Activated CD8-positive, alpha-beta T cell treated with anti-CD3 and anti-CD28 coated beads for 36 hours (primary cell): ENCODE measurements at regions not wholly inside any gene's neighbourhood (a gene's known extent, or its start where the extent isn't known, plus 50 kb on each side); places are given as distances from the start of the nearest gene placed in this dataset.

ENCODE experiments used
- ATAC-seq: fragments of 200-7000 bp; cut with Tn5 transposase; one replicate; pipeline ENCODE4 v1.10.0; 2021; ENCODE audit warnings: mild to moderate bottlenecking, moderate library complexity
- CTCF ChIA-PET: fragments of 350-600 bp; sonication (Branson Sonifier 250); formaldehyde crosslinking; loops from one replicate; lab custom pipeline; 2021; ENCODE audit warnings: antibody characterized with exemption; lab: Charles Lee
- POLR2A ChIA-PET: fragments of 350-600 bp; sonication (Branson Sonifier 250); formaldehyde crosslinking; loops from one replicate; lab custom pipeline; 2021; ENCODE audit warnings: antibody characterized with exemption; lab: Charles Lee
- DNase-seq: peaks from one replicate; pipeline ENCODE4 v3.0.0-alpha.2; 2020
- H3K27ac Mint-ChIP-seq: one replicate; pipeline ENCODE4 v1.8.0; 2021; ENCODE audit warnings: mild to moderate bottlenecking, mixed read lengths
- H3K27me3 Mint-ChIP-seq: one replicate; pipeline ENCODE4 v1.8.0; 2021; ENCODE audit warnings: mixed read lengths
- H3K36me3 Mint-ChIP-seq: one replicate; pipeline ENCODE4 v1.8.0; 2021; ENCODE audit warnings: low read depth, mixed read lengths
- H3K4me1 Mint-ChIP-seq: one replicate; pipeline ENCODE4 v1.8.0; 2021; ENCODE audit warnings: low read depth, mixed read lengths
- H3K4me3 Mint-ChIP-seq: one replicate; pipeline ENCODE4 v1.8.0; 2021; ENCODE audit warnings: mild to moderate bottlenecking, moderate library complexity, mixed read lengths
- H3K9me3 Mint-ChIP-seq: one replicate; pipeline ENCODE4 v1.8.0; 2021; ENCODE audit warnings: mixed read lengths
- CTCF ChIP-seq: fragments of 200-600 bp; IDR thresholded peaks from one replicate; pipeline ENCODE4 v1.8.0; 2022; ENCODE audit warnings: antibody characterized with exemption, mild to moderate bottlenecking
- intact Hi-C: fragments of 100-400 bp; cut with micrococcal nuclease; formaldehyde crosslinking; loops from one replicate; pipeline ENCODE4 v1.10.0; 2022

DNA sequence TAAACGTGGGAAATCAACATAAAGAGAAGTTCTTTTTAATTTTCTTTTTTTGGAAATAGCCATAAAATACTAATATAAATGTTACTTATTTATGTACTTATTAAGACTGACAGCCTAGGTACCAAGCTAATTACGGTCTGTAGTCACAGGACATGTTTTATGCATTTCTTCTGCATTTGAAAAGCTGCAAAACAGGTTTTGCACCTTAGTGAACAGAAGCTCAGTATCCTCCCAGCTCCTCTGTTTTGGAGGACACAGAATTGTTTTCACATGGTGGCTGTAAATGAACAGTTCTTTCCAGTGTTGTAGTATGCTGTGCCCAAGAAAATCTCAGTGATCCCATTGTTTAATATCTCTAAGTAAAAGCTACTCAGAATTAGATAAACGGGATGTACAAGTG, 1788.0 kb upstream of the TENM3 start:
- ChIA-PET POLR2A (no interaction called here), CTCF (no interaction called here)
- Mint-ChIP-seq H3K27ac (no peak overlapping the region), H3K9me3 (no peaks in the 10 kb centered on the region), H3K27me3 (no peaks in the 10 kb centered on the region), H3K4me1 (no peaks in the 10 kb centered on the region), H3K4me3 (no peak overlapping the region), H3K36me3 (no peaks in the 10 kb centered on the region)
- DNase-seq (no peak), ATAC-seq (no peak)
- no peak for TF ChIP-seq CTCF
- intact Hi-C loops: no loop called here

DNA sequence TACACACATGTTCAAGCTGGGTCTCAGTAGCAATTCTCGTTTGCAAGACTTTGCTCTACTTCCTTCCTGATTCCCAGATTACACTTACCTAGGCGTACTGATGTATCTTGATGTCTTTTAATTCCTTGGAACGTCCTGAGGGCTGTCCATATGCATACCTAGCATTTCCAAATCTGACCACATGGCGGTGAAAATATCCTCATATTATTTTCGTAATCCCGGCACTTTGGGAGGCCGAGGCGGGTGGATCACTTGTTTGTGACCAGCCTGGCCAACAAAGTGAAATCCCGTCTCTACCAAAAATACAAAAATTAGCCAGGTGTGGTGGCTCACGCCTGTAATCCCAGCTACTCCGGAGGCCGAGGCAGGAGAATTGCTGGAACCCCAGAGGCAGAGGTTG, 1786.3 kb upstream of the TENM3 start:
- Mint-ChIP-seq H3K36me3 (no peaks in the 10 kb centered on the region), H3K27ac (no peak overlapping the region), H3K4me1 (no peaks in the 10 kb centered on the region), H3K9me3 (no peaks in the 10 kb centered on the region), H3K27me3 (no peaks in the 10 kb centered on the region), H3K4me3 (no peak overlapping the region)
- DNase-seq (no peak), ATAC-seq (no peak)
- ChIA-PET CTCF (no interaction called here), POLR2A (no interaction called here)
- no peak for TF ChIP-seq CTCF
- intact Hi-C loops: no loop called here

DNA sequence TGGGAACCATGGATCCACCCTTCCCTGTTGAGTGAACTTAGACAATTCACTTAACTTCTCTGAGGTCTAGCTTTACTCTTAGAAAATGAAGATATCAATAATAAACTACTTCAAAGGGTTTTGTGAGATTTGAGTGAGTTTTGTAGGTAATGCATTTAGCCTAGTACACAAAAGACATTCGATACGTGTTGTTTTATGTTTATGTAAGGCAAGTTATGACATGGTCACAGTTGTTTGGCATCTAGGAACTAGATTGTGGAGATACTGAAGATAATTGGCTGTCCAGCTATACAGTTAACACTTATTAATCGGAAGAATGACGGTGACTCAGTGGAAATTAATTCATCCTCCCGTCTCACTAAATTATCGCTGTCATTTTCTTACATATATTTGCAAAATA, 1781.1 kb upstream of the TENM3 start:
- TF ChIP-seq CTCF: no peak
- ATAC-seq: no peak
- no peaks in the 10 kb centered on the region for H3K9me3 Mint-ChIP-seq
- H3K27ac Mint-ChIP-seq: no peak overlapping the region
- no peaks in the 10 kb centered on the region for H3K36me3 Mint-ChIP-seq
- H3K27me3 Mint-ChIP-seq: no peaks in the 10 kb centered on the region
- intact Hi-C loops: no loop called here
- no peak for DNase-seq
- POLR2A ChIA-PET: no interaction called here
- CTCF ChIA-PET: no interaction called here
- no peaks in the 10 kb centered on the region for H3K4me1 Mint-ChIP-seq
- no peak overlapping the region for H3K4me3 Mint-ChIP-seq

- H3K27me3 Mint-ChIP-seq: no peaks in the 10 kb centered on the region
- no peaks in the 10 kb centered on the region for H3K36me3 Mint-ChIP-seq
- H3K27ac Mint-ChIP-seq: no peak overlapping the region
- TF ChIP-seq CTCF: no peak
- intact Hi-C loops: no loop called here
- CTCF ChIA-PET: no interaction called here
- H3K4me1 Mint-ChIP-seq: no peaks in the 10 kb centered on the region
- POLR2A ChIA-PET: no interaction called here
- H3K4me3 Mint-ChIP-seq: no peak overlapping the region
- H3K9me3 Mint-ChIP-seq: peaks cover 4% of the 10 kb centered on the region
- ATAC-seq (no peak), DNase-seq (no peak)
Measured at GRCh38 chr4:180465364-180465763, 1777.8 kb upstream of the TENM3 start.

DNA sequence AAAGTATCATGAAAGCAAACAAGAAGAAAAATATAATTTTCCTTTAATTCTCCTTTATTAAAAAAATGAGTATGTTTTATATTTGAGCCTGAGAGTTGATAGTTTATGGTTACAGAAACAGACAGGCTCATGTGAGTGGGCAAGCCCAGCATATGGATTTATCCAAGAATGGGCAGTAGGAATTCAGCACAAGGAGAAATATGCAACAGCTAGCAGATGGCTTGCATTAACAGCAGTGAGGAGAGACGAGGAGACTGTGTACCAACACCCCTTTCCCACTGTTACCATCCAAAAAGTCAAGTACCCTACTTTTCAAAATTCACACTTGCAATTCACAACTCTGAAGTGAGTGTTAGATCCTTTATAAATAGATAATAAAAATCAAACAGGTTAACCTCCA, 1760.2 kb upstream of the TENM3 start:
- Mint-ChIP-seq H3K27me3 (no peaks in the 10 kb centered on the region), H3K4me3 (no peak overlapping the region), H3K4me1 (peaks cover 3% of the 10 kb centered on the region), H3K9me3 (no peaks in the 10 kb centered on the region), H3K36me3 (no peaks in the 10 kb centered on the region), H3K27ac (no peak overlapping the region)
- no peak for DNase-seq
- no peak for TF ChIP-seq CTCF
- ChIA-PET CTCF (no interaction called here), POLR2A (no interaction called here)
- intact Hi-C loops: no loop called here
- ATAC-seq: no peak
